Lung (tissue), 11 donors: ENCODE measurements at regions not wholly inside any gene's neighbourhood (a gene's known extent, or its start where the extent isn't known, plus 50 kb on each side); places are given as distances from the start of the nearest gene placed in this dataset.

Source experiments
- ATAC-seq: fragments of 200-7000 bp; cut with Tn5 transposase; one replicate; pipeline ENCODE4 v1.9.1; 2020; ENCODE audit warnings: moderate number of reproducible peaks; ENCODE audit not compliant: insufficient read depth, low FRiP score
- DNase-seq, 3 donors: peaks; one replicate each; pipeline ENCODE4 v3.0.0-alpha.2; 2013 to 2017
- H3K27ac ChIP-seq, 2 donors: one replicate each; pipeline ENCODE4 v1.5.1; 2013; ENCODE audit warnings: mild to moderate bottlenecking in 2 of 2, moderate library complexity in 2 of 2, control low read depth in 1 of 2, inconsistent platforms in 1 of 2, low read depth in 1 of 2, low read length in 1 of 2
- H3K27me3 ChIP-seq, 3 donors: one replicate each; pipeline ENCODE4 v1.5.1; 2013; ENCODE audit warnings: low read length in 2 of 3; ENCODE audit not compliant: control insufficient read depth in 3 of 3, insufficient read depth in 3 of 3
- H3K36me3 ChIP-seq, 4 donors: one replicate each; pipeline ENCODE4 v1.5.1; 2013; ENCODE audit warnings: low read length in 4 of 4, mild to moderate bottlenecking in 1 of 4, moderate library complexity in 1 of 4; ENCODE audit not compliant: control insufficient read depth in 4 of 4, insufficient read depth in 4 of 4
- H3K4me1 ChIP-seq, 5 donors: one replicate each; pipeline ENCODE4 v1.5.1; 2013; ENCODE audit warnings: low read length in 5 of 5, mild to moderate bottlenecking in 2 of 5, moderate library complexity in 1 of 5; ENCODE audit not compliant: control insufficient read depth in 5 of 5, insufficient read depth in 5 of 5
- H3K4me3 ChIP-seq: one replicate; pipeline ENCODE4 v1.5.1; 2013; ENCODE audit warnings: mild to moderate bottlenecking, control low read depth, moderate library complexity
- H3K9ac ChIP-seq, 2 donors: one replicate each; pipeline ENCODE4 v1.5.1; 2013; ENCODE audit warnings: low read length in 2 of 2, control low read depth in 1 of 2; ENCODE audit not compliant: insufficient read depth in 1 of 2
- H3K9me3 ChIP-seq, 4 donors: one replicate each; pipeline ENCODE4 v1.5.1; 2013; ENCODE audit warnings: low read length in 3 of 4, mild to moderate bottlenecking in 1 of 4, moderate library complexity in 1 of 4; ENCODE audit not compliant: control insufficient read depth in 4 of 4, insufficient read depth in 3 of 4
- WGBS, 2 donors: extraction: QIAGEN DNeasy Blood & Tissue Kit; methylation state at CpG; one replicate each; pipeline ENCODE4 v1.1.7; 2013; 5-methylcytosine and 5-hydroxymethylcytosine counted together
- TF ChIP-seq, protein P1 (sequence below): IDR thresholded peaks from 2 replicates; pipeline ENCODE4 v1.5.1; 2012; ENCODE audit warnings: mild to moderate bottlenecking; ENCODE audit errors: control extremely low read depth, extremely low read depth
- donor health status: control.
- donor health status: control.
- donor health status: Bipolar disorder and iron deficiency.
- donor health status: healthy.
- donor health status: DM: yes; HTN: yes; CAD: no.

DNA sequence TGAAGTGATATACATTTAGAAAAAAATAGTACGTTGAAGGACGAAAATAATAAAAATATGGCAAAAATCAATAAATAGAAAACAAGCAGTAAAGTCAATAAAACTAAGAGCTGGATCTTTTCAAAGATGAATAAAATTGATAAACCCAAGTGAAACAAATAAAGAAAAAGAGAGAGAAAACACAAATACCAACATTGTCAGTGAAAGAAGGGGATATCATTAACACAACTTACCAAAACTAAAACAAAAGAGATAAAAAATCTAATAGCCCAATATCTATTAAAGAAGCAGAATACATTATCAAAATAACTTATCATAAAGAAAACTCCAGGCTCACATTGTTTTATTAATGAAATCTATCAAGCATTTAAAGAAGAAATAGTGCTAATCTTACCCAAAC, 675.1 kb downstream of the UQCRFS1 start:
- Histone ChIP-seq H3K4me1 (no peaks in the 10 kb centered on the region), H3K27ac (no peak overlapping the region), H3K9ac (no peak overlapping the region), H3K9me3 (peaks cover 0 to 4% (median 2%) of the 10 kb centered on the region in 4 donors), H3K36me3 (no peaks in the 10 kb centered on the region), H3K27me3 (no peaks in the 10 kb centered on the region), H3K4me3 (no peak overlapping the region)
- TF ChIP-seq, protein P1, sequence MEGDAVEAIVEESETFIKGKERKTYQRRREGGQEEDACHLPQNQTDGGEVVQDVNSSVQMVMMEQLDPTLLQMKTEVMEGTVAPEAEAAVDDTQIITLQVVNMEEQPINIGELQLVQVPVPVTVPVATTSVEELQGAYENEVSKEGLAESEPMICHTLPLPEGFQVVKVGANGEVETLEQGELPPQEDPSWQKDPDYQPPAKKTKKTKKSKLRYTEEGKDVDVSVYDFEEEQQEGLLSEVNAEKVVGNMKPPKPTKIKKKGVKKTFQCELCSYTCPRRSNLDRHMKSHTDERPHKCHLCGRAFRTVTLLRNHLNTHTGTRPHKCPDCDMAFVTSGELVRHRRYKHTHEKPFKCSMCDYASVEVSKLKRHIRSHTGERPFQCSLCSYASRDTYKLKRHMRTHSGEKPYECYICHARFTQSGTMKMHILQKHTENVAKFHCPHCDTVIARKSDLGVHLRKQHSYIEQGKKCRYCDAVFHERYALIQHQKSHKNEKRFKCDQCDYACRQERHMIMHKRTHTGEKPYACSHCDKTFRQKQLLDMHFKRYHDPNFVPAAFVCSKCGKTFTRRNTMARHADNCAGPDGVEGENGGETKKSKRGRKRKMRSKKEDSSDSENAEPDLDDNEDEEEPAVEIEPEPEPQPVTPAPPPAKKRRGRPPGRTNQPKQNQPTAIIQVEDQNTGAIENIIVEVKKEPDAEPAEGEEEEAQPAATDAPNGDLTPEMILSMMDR = no peak
- no peak for DNase-seq
- 91 to 96% methylated on average over 2 of the region's 2 CpGs for WGBS, 2 donors
- ATAC-seq = no peak

DNA sequence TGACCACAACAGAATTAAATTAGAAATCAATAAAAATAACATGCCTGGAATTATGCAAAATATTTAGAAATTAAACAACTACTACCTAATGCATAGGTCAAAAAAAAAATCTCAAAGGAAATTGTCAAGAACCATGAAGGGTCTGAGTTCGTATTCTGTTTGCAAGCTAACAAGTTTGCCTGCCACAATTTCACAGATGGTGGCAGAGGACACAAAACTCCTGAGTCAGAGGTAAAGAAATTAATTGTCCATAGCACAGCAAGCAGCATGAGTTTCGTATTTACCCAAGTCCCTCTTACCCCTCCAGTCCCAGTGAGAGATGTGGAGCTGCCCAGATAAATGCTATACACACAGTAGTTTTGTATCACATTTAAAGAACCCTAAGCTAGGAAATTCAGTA, 675.9 kb downstream of the UQCRFS1 start:
- Histone ChIP-seq H3K9ac (no peak overlapping the region), H3K4me1 (no peaks in the 10 kb centered on the region), H3K9me3 (peaks cover 0 to 4% (median 2%) of the 10 kb centered on the region in 4 donors), H3K4me3 (no peak overlapping the region), H3K27me3 (no peaks in the 10 kb centered on the region), H3K36me3 (no peaks in the 10 kb centered on the region), H3K27ac (no peak overlapping the region)
- TF ChIP-seq, protein P1 = no peak
- DNase-seq (no peak), ATAC-seq (no peak)
- WGBS, 2 donors = 83 to 87% methylated on average over 2 of the region's 2 CpGs

GRCh38 chr19:28535352-28535775, 677.6 kb downstream of the UQCRFS1 start:
- Histone ChIP-seq H3K9me3 (peaks cover 0 to 4% (median 2%) of the 10 kb centered on the region in 4 donors), H3K4me3 (no peak overlapping the region), H3K36me3 (no peaks in the 10 kb centered on the region), H3K27me3 (no peaks in the 10 kb centered on the region), H3K27ac (no peak overlapping the region), H3K9ac (no peak overlapping the region), H3K4me1 (no peaks in the 10 kb centered on the region)
- no peak for ATAC-seq
- no peak for DNase-seq
- TF ChIP-seq, protein P1 = no peak
- WGBS, 2 donors = 69 to 71% methylated on average over 1 of the region's 1 CpG

- Histone ChIP-seq H3K4me3 (no peak overlapping the region), H3K27me3 (no peaks in the 10 kb centered on the region), H3K4me1 (no peaks in the 10 kb centered on the region), H3K9me3 (peaks cover 0 to 4% (median 2%) of the 10 kb centered on the region in 4 donors), H3K27ac (no peak overlapping the region), H3K36me3 (no peaks in the 10 kb centered on the region), H3K9ac (no peak overlapping the region)
- no peak for ATAC-seq
- 88% methylated on average over 3 of the region's 3 CpGs for whole genome bisulfite sequencing, 2 donors
- TF ChIP-seq, protein P1 = no peak
- no peak for DNase-seq
These were observed 678.1 kb downstream of the UQCRFS1 start for GRCh38 chr19:28534766-28535351.
